Upper lobe of right lung (tissue), 1 donor: ENCODE measurements at regions not wholly inside any gene's neighbourhood (a gene's known extent, or its start where the extent isn't known, plus 50 kb on each side); places are given as distances from the start of the nearest gene placed in this dataset.

Experiments
- ATAC-seq: fragments of 200-7000 bp; cut with Tn5 transposase; one replicate; pipeline ENCODE4 v1.9.1; 2020; ENCODE audit warnings: mild to moderate bottlenecking, moderate library complexity
- DNase-seq: peaks from one replicate; pipeline ENCODE4 v3.0.0-alpha.2; 2020
- H3K27ac ChIP-seq: fragments of 200-600 bp; one replicate; pipeline ENCODE4 v1.8.0; 2022
- H3K27me3 ChIP-seq: fragments of 200-600 bp; one replicate; pipeline ENCODE4 v1.8.0; 2022; ENCODE audit warnings: mild to moderate bottlenecking
- H3K36me3 ChIP-seq: fragments of 200-600 bp; one replicate; pipeline ENCODE4 v1.8.0; 2022
- H3K4me1 ChIP-seq: fragments of 200-600 bp; one replicate; pipeline ENCODE4 v1.8.0; 2022
- H3K4me3 ChIP-seq: fragments of 200-600 bp; one replicate; pipeline ENCODE4 v1.8.0; 2022; ENCODE audit warnings: mild to moderate bottlenecking
- H3K9me3 ChIP-seq: fragments of 200-600 bp; one replicate; pipeline ENCODE4 v1.8.0; 2022
- intact Hi-C: fragments of 100-400 bp; cut with DNase I; formaldehyde crosslinking; loops from one replicate; pipeline ENCODE4 v1.11.0; 2022
- TF ChIP-seq, protein P1 (sequence below): fragments of 200-600 bp; IDR thresholded peaks from one replicate; pipeline ENCODE4 v1.8.0; 2022; ENCODE audit warnings: antibody characterized with exemption
- donor health status: DM: no; HTN: yes; CAD: no; lungs with severe emphysema.

DNA sequence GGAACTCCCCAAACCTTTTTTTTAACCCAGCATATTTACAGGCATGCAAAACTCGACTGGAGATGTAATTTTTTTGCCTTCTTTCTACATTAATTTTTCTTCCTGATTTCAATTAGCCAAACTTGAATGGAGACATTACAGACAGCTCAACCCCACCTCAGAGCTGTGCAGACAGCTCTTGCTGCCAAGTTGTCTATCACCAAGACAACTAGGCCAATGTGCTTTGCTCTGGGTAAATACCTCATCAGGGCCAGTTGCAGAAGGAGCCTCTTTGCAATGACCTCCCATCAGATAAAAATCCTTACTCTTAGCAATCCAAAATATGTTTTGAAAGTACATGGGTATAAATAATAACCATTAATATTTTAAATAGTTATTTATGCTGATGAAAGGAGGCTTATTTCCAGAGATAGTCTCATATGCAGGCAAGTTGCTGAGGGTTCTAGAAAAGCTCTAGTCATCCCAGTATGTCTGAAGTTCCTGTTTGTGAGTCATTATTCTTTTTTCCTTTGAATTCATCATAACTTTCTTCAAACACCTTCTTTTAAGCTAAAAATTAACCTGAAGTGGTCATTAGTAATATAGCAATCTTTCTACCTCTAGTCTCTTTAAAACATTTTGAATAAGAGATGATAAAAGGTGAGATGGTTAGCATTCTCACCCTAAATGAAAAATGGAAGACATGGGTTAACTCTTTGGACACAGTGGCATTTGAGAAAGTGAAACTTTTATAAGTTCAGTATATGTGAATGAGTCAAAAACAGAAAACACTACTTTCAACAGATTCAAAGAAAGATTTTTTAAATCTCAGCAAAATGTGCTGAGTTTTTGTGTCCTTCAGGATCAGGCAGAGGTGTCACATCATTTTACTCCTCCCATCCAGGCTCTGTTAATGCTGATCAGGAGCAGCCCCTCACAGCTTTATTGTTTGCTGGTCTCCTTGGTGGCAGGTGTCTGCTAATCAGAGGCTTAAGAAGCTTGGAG is 475.5 kb upstream of the FGF16 start:
- ATAC-seq (no peak), DNase-seq (no peak)
- H3K9me3 ChIP-seq: no peaks in the 10 kb centered on the region
- H3K27me3 ChIP-seq: no peaks in the 10 kb centered on the region
- H3K4me1 ChIP-seq: no peaks in the 10 kb centered on the region
- no peaks in the 10 kb centered on the region for H3K36me3 ChIP-seq
- intact Hi-C loops: no loop called here
- TF ChIP-seq, protein P1, sequence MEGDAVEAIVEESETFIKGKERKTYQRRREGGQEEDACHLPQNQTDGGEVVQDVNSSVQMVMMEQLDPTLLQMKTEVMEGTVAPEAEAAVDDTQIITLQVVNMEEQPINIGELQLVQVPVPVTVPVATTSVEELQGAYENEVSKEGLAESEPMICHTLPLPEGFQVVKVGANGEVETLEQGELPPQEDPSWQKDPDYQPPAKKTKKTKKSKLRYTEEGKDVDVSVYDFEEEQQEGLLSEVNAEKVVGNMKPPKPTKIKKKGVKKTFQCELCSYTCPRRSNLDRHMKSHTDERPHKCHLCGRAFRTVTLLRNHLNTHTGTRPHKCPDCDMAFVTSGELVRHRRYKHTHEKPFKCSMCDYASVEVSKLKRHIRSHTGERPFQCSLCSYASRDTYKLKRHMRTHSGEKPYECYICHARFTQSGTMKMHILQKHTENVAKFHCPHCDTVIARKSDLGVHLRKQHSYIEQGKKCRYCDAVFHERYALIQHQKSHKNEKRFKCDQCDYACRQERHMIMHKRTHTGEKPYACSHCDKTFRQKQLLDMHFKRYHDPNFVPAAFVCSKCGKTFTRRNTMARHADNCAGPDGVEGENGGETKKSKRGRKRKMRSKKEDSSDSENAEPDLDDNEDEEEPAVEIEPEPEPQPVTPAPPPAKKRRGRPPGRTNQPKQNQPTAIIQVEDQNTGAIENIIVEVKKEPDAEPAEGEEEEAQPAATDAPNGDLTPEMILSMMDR: no peak
- no peak overlapping the region for H3K27ac ChIP-seq
- no peak overlapping the region for H3K4me3 ChIP-seq

DNA sequence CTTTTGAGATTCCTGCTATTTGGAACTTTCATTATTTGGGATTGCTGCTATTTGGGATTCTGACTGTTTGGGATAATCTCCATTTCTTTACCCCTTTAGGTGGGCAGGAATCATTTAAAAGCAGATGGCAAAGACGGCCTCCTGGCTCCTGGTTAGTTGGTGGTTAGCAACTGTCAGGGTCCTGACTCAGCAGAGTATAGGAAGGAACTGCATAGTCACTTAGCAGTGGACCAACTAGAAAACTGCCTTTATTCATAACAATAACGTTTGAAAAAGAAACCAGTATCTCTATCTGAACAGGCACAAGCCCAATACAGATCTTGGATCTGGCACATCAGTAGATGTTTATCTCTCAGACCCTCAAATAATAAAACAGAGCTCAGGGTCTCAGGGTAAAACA is 469.7 kb upstream of the FGF16 start:
- Histone ChIP-seq H3K9me3 (no peaks in the 10 kb centered on the region), H3K27ac (no peak overlapping the region), H3K4me1 (no peaks in the 10 kb centered on the region), H3K36me3 (no peaks in the 10 kb centered on the region), H3K4me3 (no peak overlapping the region), H3K27me3 (no peaks in the 10 kb centered on the region)
- DNase-seq (no peak), ATAC-seq (no peak)
- TF ChIP-seq, protein P1: no peak
- intact Hi-C loops: no loop called here

DNA sequence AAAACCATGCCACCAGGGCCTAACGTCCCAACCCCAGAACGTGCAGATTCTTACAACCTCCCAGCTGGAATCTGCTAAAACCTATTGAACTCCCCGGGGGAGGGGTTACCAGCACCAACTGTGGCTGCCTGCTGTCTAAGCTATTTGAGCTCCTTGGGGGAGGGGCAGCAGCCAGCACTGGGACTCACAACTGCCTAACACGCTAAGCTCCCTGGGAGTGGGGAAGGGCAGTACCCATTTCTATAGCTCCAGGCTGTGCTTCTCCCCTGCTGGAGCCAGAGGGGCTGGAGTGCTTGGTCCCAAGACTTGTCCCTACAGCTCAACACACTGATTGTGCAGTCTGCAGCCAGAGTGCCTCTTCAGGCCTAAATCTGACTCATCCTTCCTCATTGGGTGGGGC is 459.8 kb upstream of the FGF16 start:
- H3K27me3 ChIP-seq: no peaks in the 10 kb centered on the region
- no peaks in the 10 kb centered on the region for H3K36me3 ChIP-seq
- no peak for DNase-seq
- H3K9me3 ChIP-seq: no peaks in the 10 kb centered on the region
- H3K4me1 ChIP-seq: no peaks in the 10 kb centered on the region
- H3K27ac ChIP-seq: no peak overlapping the region
- TF ChIP-seq, protein P1: no peak
- ATAC-seq: no peak
- intact Hi-C loops: no loop called here
- H3K4me3 ChIP-seq: no peak overlapping the region

DNA sequence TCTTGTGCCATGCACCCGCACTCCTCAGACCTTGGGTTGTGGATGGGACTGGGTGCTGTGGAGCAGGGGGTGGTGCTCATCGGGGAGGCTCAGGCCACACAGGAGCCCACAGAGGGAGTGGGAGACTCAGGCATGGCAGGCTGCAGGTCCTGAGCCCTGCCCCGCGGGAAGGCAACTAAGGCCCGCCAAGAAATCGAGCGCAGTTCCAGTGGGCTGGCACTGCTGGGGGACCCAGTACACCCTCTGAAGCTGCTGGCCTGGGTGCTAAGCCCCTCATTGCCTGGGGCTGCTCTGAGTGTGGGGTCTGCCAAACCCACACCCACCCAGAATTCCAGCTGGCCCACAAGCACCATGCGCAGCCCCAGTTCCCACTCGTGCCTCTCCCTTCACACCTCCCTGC is 450.5 kb upstream of the FGF16 start:
- ATAC-seq (no peak), DNase-seq (no peak)
- no peaks in the 10 kb centered on the region for H3K36me3 ChIP-seq
- H3K4me1 ChIP-seq: no peaks in the 10 kb centered on the region
- H3K9me3 ChIP-seq: no peaks in the 10 kb centered on the region
- H3K4me3 ChIP-seq: no peak overlapping the region
- intact Hi-C loops: no loop called here
- no peaks in the 10 kb centered on the region for H3K27me3 ChIP-seq
- TF ChIP-seq, protein P1: no peak
- H3K27ac ChIP-seq: no peak overlapping the region

DNA sequence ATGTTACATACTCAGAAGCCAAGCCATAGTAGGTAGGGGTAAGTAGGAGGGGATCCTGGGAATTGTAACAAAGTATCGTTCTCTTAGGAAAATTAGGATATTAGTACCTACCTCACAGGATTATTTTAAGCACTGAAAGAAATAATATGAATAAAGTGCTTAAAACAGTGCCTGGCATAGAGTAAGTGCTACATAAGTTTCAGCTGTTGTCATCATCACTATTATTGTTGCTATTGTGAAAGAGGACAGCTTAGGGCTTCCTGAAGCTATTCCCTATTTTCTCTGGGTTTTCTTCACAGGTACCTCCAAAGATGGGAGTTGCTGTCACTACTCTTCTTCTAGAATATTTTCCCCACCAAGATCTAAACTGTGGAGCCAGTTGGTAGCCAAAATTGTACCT is 443.7 kb upstream of the FGF16 start:
- DNase-seq (no peak), ATAC-seq (no peak)
- Histone ChIP-seq H3K27me3 (no peaks in the 10 kb centered on the region), H3K36me3 (no peaks in the 10 kb centered on the region), H3K4me3 (no peak overlapping the region), H3K4me1 (no peaks in the 10 kb centered on the region), H3K27ac (no peak overlapping the region), H3K9me3 (no peaks in the 10 kb centered on the region)
- intact Hi-C loops: no loop called here
- TF ChIP-seq, protein P1: no peak
